ENCODE measurements at regions not wholly inside any gene's neighbourhood (a gene's known extent, or its start where the extent isn't known, plus 50 kb on each side); places are given as distances from the start of the nearest gene placed in this dataset.

DNA sequence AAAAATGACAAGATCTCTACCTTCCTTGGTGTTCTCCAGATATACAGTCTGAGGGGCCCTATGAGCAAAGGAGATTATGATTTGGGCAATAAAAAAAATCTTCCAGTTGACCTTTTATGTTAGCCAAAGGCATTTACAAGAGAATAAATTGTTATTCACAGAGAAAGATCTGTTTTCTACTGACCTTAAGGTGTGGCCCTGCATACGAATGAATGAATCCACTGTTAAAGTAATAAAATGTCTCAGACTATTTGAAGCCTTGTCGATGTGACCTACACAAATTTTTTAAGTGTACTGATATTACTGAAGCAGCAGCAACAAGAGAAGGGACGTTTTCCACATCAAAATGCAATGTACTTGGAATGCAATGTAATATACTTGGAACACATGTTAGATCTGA, 95.9 kb upstream of the SSTR4 start:
- TF ChIP-seq JUN (IDR thresholded peaks at IDR 0.05; ENCODE audit: borderline replicate concordance, insufficient read depth, insufficient read length, low read depth) (no peak), GATA2 (IDR thresholded peaks at IDR 0.05; ENCODE audit: insufficient read depth, insufficient read length, low read depth, low read length) (no peak), MYC (IDR thresholded peaks at IDR 0.05; ENCODE audit: low read depth, low read length) (no peak), EZH2 (IDR thresholded peaks at IDR 0.05; ENCODE audit: borderline replicate concordance, low read depth, low read length, severe bottlenecking) (no peak), POLR2AphosphoS5 (IDR thresholded peaks at IDR 0.05; ENCODE audit: insufficient read depth, low read depth, low read length) (no peak), POLR2A (IDR thresholded peaks at IDR 0.05; ENCODE audit: low read depth, low read length) (no peak), FOS (IDR thresholded peaks at IDR 0.05; ENCODE audit: borderline replicate concordance, insufficient read depth, low read length) (no peak)
- TF ChIP-seq, protein P1, sequence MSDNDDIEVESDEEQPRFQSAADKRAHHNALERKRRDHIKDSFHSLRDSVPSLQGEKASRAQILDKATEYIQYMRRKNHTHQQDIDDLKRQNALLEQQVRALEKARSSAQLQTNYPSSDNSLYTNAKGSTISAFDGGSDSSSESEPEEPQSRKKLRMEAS (IDR thresholded peaks at IDR 0.05; ENCODE audit: insufficient read depth, insufficient read length) = no peak
- TF ChIP-seq, protein P2, sequence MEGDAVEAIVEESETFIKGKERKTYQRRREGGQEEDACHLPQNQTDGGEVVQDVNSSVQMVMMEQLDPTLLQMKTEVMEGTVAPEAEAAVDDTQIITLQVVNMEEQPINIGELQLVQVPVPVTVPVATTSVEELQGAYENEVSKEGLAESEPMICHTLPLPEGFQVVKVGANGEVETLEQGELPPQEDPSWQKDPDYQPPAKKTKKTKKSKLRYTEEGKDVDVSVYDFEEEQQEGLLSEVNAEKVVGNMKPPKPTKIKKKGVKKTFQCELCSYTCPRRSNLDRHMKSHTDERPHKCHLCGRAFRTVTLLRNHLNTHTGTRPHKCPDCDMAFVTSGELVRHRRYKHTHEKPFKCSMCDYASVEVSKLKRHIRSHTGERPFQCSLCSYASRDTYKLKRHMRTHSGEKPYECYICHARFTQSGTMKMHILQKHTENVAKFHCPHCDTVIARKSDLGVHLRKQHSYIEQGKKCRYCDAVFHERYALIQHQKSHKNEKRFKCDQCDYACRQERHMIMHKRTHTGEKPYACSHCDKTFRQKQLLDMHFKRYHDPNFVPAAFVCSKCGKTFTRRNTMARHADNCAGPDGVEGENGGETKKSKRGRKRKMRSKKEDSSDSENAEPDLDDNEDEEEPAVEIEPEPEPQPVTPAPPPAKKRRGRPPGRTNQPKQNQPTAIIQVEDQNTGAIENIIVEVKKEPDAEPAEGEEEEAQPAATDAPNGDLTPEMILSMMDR (IDR thresholded peaks at IDR 0.05; ENCODE audit: extremely low read depth in 1 of 2, insufficient read depth in 1 of 2, low read depth in 1 of 2, low read length in 2 of 2) = no peak
- no peaks in the 10 kb centered on the region for H3K79me2 ChIP-seq (ENCODE audit: control insufficient read depth, insufficient read depth, low read length)
- DNase-seq (ENCODE audit: low read depth, low spot score) (no peak), FAIRE-seq (no peak)
- H3K9me3 ChIP-seq (replicated peaks; ENCODE audit: control insufficient read depth, insufficient read depth, low read length) = no peaks in the 10 kb centered on the region
- no peaks in the 10 kb centered on the region for H3K4me1 ChIP-seq (ENCODE audit: control insufficient read depth, extremely low read depth, insufficient read depth, low read length)
- H3K27ac ChIP-seq (ENCODE audit: insufficient read depth, low read depth, low read length) = no peak overlapping the region
- intact Hi-C loops (cut with micrococcal nuclease) = no loop called here
- H3K4me2 ChIP-seq (ENCODE audit: insufficient read depth, low read length) = no peak overlapping the region
- no peak overlapping the region for H2AFZ ChIP-seq (ENCODE audit: low read depth, low read length)
- H4K20me1 ChIP-seq (replicated peaks; ENCODE audit: control insufficient read depth, extremely low read depth, insufficient read depth, low read length) = no peaks in the 10 kb centered on the region
- no peaks in the 10 kb centered on the region for H3K36me3 ChIP-seq (ENCODE audit: control insufficient read depth in 2 of 2, extremely low read depth in 1 of 2, insufficient read depth in 2 of 2, low read length in 2 of 2)
- H3K27me3 ChIP-seq (ENCODE audit: control insufficient read depth in 2 of 2, insufficient read depth in 2 of 2, low read length in 2 of 2) = peaks cover 0 to 3% of the 10 kb centered on the region in 2 experiments
- H3K9ac ChIP-seq (replicated peaks; ENCODE audit: extremely low read depth, insufficient read depth, low read length) = no peak overlapping the region
- BruUV-seq (replicated peaks) = no TSS peak
- ChIA-PET CTCF (interaction anchor here (0.6 to 1.5 kb wide), 4 partner anchors 11 to 248 kb away, joined by 3 to 5 read pairs (median 4); no protein-coding TSS in a partner anchor), POLR2A (no interaction called here)
- no peak overlapping the region for H3K4me3 ChIP-seq (replicated peaks in 1 of 3; ENCODE audit: insufficient read depth in 1 of 3, low read depth in 1 of 3, low read length in 3 of 3)
- dilution Hi-C loops (cut with MboI; ENCODE audit: extremely low pct_ligation_motif_present, low sequenced_read_pairs) = no loop called here
- no peaks in the 10 kb centered on the region for H3K9me1 ChIP-seq (replicated peaks; ENCODE audit: control insufficient read depth, extremely low read depth, insufficient read depth, low read length)

Measured in endothelial cell of umbilical vein (primary cell).